Stimulated activated CD8-positive, alpha-beta memory T cell treated with anti-CD3 and anti-CD28 coated beads, Interleukin-7, amount 100 ng/mL, for 48 hours (primary cell): ENCODE measurements at regions not wholly inside any gene's neighbourhood (a gene's known extent, or its start where the extent isn't known, plus 50 kb on each side); places are given as distances from the start of the nearest gene placed in this dataset.

Source experiments
- DNase-seq, 2 donors: peaks; one replicate each; pipeline ENCODE4 v3.0.0-alpha.2; 2020; ENCODE audit warnings: low read depth in 1 of 2; ENCODE audit errors: extremely low read depth in 1 of 2

DNA sequence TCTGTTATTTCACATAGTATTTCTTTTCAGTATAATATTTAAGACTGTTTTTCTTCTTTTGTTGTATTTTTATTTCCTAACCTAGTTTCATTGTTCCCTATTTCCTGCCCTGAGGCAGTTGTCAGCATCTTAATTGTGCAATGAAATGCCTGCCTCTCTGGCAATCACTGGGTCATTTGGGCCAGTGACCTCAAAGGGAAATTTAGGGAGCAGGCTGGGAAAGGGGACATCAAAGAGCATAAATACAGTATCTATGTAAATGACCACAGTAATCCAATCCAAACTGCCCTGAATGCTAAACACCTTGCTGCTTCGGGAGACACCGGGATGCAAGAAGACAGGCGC, 147.8 kb downstream of the TLR5 start:
- DNase-seq: no peak

DNA sequence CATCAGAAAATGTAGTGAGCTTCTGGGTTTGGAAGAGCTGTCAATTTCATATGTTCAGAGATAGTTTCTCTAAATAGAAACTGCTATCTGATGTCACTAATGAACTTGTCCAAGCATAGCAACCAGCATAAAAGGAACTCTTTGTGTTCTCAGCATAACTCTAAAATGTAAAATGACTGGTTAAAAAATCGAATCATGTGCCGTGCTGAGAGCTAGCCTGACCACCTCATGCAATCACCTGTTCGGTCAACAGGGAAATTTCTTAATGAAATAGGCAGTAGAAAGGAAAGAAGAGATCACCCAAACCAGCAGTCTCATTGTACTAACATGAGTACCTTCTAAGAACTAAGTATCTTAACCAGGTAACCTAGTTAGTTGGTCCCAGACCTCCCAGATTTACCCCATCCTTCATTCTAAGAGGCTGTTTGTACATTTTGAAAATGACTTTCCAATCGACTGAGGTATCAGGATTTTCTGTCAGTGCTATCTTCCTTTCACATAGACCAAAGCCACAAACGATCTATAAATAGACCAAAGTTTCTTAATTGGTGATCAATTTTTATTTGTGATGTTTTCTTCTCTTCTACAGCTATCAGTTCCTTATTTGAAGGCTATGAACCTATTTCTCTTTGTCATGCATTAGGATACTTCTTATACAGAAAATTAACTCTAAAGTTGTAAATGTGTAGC, 147.3 kb downstream of the TLR5 start:
- no peak for DNase-seq

GRCh38 chr1:222996310-222996975, 146.6 kb downstream of the TLR5 start:
- DNase-seq: no peak

GRCh38 chr1:223000632-223001031, 142.4 kb downstream of the TLR5 start:
- no peak for DNase-seq

GRCh38 chr1:223001653-223002634, 141.1 kb downstream of the TLR5 start:
- no peak for DNase-seq

DNA sequence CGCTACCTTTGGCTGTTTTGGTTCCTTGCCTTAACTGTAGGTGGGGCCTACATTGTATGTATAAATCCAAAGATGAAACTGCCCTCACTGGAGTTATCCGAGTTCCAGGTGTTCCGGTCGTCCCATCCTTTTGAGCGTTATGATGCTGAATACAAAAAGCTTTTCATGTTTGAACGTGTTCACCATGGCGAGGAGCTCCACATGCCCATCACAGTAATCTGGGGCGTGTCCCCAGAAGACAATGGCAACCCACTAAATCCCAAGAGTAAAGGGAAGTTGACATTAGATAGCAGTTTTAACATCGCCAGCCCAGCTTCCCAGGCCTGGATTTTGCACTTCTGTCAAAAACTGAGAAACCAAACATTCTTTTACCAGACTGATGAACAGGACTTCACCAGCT, 139.5 kb downstream of the TLR5 start:
- no peak for DNase-seq

DNA sequence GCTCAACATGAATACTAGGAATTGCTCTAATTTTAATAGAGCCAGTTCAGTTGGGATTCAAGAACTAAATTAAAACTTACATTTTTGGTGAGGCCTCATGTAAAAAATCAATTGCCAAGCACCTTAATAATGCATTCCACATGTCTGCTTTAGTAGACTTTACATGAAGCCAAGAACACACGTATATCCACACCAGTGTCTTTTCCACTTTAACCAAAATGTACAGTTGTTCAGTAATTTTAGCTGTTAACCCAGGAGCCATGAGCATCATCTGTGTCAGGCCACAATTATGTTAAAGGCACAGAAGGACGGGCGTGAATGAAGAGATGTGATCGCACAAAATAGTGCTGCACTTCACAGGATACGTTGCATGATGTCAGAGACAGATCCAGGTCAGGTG, 136.7 kb downstream of the TLR5 start:
- no peak for DNase-seq

DNA sequence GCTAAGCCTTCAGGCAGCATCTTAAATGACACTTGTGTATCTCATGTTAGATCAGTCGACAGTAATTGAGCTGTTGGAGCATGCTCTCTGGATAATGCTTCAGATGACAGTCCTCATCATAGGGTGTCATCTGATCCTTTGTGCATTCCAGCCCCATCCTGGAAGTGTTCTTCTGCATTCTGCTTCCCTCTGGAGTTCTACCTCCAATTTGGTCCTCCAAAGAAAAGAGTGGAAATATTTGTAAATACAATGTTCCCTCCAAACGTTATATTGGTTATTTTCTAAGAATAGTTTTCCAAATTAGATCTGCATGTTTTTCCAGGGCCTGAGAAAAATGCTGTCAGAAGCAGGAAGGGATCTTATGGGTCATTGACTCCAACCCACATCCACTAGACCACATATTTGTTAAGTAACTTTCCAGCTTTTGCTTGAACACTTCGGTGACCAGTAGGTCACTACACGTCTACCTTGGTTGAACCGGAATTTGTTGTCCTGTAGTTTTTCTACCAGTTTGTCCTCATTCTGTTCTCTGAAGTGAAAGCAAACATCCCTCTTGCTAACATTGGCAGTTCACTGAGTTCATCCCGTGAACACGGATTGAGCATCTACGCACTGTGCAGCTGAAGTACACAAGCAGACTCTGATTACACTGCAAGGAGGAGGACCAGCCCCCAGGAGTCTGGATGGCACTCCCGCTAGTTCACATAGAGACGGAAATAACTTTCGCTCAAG, 136.0 kb downstream of the TLR5 start:
- no peak for DNase-seq

DNA sequence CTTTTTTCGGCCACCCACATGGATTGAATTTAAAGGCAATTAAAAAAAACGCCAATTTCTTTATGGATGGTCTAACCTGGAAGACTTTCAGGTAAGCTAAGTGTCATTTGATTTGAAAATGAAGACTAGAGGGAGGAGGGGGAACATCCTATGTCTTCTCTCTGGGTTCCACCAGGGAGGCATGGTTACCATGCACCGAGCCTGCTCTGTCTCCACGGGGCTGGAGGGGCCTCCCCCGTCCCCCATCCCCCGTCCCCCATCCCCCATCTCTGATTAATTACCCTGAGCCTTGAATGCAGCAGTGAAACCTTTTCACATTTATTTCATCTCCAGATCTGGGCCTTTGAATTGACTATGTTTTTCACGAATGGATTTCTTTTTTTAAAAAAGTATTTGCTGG, 135.1 kb downstream of the TLR5 start:
- no peak for DNase-seq

GRCh38 chr1:223008808-223009207, 134.2 kb downstream of the TLR5 start:
- DNase-seq: no peak

GRCh38 chr1:223009406-223009805, 133.6 kb downstream of the TLR5 start:
- no peak for DNase-seq

DNA sequence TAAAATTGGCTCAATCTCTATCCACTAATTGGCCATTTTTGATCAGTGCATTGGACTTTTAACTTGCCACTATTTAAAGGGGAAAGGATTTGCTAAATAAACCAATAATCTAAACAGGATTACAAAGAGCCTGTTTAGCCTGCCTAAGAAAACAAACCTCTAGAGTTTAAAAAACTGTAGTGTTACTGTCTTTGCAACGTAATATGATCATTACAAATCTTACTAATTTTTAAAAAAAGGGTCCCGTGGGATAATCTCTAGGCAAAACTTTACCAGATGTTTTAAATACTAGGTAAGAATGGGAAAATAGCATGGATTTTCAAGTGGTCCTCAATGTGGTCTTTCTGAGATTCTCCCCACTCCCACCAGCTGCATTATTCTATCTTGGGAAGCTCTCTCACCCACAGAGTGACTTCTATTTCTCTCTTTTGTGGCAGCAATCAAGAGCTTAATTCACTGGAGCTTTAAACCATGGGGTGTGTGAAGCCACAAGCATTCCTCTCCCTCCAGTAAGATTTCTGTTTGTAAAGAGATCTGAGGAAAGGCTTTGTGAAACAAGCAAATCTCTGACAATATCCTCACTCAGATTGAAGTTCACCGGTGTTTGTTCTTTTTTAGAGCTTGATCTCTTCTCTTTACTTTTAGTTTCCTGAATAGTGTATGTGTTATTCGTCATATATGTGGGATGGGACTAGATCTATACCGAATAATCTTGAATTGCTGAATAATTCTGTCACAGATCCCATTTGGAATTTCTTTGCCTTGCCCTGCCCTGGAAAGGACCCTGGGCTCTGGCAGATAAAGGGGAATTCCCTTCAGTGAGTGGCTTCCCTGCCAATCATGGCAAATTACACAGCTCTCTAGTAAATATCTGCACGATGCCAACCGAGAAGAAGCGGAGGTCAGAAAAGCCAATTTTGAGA, 132.2 kb downstream of the TLR5 start:
- DNase-seq: no peak

DNA sequence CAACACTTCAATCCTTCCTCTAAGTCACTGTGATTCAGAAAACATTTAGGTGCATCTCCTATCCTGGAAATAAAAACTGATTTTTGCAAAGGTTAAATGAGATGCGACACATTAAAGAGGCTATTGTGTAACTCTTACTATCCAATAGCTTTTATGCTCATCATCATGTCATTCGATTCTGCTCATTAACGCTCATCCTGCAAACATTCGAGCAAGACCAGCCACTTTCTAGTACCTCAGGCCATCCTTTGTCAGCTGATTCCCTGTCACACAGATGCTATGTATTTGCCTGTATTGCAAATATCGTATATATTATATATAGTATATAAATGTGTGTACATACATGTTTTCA, 131.6 kb downstream of the TLR5 start:
- DNase-seq: no peak

DNA sequence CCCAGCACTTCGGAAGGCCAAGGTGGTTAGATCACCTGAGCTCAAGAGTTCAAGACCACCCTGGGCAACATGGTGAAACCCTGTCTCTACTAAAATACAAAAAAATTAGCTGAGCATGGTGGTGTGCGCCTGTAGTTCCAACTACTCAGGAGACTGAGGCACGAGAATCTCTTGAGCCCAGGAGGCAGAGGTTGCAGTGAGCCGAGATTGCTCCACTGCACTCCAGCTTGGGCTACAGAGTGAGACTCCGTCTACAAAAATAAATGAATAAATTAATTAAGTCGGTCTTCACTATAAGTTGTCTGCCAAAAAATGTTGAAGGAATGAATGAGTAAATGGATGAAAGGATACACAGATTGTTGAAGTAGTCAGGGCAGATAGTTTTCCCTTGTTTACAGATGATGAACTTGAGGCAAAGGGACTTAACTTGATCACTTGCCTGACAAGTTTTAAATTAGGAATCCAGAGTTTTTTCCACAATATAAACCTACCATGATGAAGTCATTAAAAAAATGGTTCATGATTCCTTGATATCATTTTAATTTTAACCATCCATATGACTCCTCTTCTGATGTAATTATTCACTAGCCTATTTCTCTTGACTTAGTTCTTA, 130.8 kb downstream of the TLR5 start:
- DNase-seq: no peak

DNA sequence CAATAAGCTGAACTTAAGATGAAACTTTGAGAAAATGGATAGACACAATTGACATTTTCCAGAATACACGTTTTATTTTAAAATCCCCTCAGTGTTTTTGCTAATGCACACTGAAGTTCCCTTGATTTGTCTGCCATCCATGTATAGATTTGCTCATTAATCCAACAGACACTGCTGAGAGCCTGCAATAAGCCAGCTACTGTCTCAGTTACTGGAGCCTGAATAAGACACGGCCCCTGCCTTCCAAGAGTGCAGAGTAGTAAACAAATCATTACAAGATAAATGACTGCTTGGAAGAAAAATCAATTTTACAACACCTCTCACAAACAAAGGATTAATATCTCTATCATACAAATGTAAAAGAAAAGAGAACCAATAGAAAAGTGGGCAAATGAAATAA, 130.1 kb downstream of the TLR5 start:
- DNase-seq: no peak

- DNase-seq: no peak
Observed at GRCh38 chr1:223014142-223014873, 128.7 kb downstream of the TLR5 start.

DNA sequence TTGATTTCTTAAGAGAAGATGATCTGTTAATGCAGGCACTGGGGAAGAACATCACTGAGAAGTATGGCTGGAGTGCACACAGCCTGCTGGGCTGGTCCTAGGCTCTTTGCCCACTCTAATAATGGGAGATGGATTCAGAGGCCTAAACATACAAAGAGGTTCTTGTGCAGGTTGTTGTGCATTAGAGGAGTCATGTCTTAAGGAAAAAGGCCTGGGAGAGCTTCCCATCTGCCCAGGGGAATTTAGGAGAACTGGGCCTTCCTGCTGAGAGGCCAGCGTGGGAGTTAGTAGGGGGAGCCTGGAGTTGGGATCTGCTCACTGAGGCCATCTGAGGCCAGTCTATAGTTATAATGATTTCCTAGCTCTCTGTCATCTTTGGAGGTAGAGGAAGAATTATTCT, 126.7 kb downstream of the TLR5 start:
- DNase-seq: no peak

DNA sequence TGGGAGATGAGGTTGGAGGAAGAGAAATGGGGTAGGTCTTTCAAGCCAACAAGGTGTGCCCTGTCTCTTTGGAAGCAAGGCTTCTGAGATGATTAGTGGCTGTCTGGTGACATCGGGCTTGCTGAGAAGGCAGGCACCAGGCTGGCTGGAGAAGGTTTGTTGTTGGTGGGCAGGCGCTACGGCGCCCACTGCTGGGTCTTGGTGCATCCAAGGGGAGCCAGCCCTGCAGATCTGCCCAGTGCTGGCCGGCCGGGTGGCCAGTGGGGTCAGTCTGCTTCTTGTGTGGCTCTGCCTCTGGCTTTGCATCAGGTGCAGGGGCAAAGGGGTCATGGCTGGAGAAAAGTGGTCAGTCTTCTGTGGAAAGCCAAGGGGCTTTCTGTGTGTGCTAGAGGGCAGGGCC, 126.2 kb downstream of the TLR5 start:
- DNase-seq: no peak

DNA sequence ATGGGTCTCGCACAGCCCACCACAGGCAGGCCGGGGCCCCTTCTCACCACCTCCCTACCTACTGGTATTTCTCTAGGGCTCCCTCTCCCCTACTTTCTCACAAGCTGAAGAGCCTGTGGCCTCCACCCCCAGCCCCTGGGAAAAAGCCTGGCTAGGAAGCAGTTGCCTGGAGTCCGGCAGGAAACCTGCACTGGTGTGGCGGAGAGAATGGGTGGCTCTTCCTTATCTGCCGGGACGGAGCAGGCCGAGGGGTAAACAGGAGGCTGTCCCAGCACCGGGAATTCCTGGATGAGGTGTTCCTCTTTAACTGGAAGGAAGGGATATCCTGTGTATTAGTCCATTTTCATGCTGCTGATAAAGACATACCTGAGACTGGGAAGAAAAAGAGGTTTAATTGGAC, 125.8 kb downstream of the TLR5 start:
- no peak for DNase-seq
